ENCODE measurements at regions not wholly inside any gene's neighbourhood (a gene's known extent, or its start where the extent isn't known, plus 50 kb on each side); places are given as distances from the start of the nearest gene placed in this dataset.
A peak's percentile ranks its signal among the peaks of the same experiment; 100 is the strongest.

DNA sequence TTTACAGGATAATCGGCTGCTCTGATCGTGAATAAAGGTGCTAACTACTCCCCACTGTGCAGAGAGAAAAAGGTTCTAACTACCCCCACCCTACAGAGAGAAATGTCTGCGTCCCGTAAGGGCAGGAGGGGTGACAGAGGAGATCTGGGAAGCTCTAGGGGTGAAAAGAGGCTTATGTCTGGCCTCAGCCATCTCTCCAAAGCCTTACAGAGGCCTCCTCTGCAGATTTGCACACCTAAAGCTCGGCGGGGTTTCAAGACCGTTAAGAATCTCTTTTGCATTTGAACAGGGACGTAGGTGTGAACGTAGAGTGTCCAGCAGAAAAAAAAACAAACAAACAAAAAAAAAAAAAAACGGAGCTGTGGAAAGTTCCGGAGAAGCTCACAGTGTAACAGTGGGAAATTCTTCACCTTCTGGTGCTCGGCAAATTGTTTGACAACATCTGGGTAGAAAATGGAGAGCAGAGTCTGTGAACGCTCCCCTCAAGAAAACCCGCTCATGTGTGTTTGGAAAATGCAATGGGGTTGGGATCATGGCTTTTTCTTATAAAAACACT, 161.0 kb downstream of the SHOX start (continued):
- TF ChIP-seq EP300 (IDR thresholded peaks at IDR 0.05; ENCODE audit: borderline replicate concordance in 1 of 2, low read depth in 2 of 2, low read length in 2 of 2) (peak in 1 of 2 experiments; percentile 58; a peak in 1 of 3 replicates), POU5F1 (IDR thresholded peaks at IDR 0.05; ENCODE audit: low read depth, low read length) (0 out of 2 replicates have a peak, but pooled peaks have one; percentile 0)
- TF ChIP-seq, protein P1, sequence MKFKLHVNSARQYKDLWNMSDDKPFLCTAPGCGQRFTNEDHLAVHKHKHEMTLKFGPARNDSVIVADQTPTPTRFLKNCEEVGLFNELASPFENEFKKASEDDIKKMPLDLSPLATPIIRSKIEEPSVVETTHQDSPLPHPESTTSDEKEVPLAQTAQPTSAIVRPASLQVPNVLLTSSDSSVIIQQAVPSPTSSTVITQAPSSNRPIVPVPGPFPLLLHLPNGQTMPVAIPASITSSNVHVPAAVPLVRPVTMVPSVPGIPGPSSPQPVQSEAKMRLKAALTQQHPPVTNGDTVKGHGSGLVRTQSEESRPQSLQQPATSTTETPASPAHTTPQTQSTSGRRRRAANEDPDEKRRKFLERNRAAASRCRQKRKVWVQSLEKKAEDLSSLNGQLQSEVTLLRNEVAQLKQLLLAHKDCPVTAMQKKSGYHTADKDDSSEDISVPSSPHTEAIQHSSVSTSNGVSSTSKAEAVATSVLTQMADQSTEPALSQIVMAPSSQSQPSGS (IDR thresholded peaks at IDR 0.05; ENCODE audit: low read length) = peak; percentile 44; the same call in 1 of the 2 replicates

Data from H1 (cell line).